T-helper 1 cell treated with Interleukin-12 subunit alpha and Interleukin-12 subunit beta and Interleukin-4 antibody, amounts not matched to agents 30 μg/mL and 1 μg/mL, for 36 hours (primary cell): ENCODE measurements at regions not wholly inside any gene's neighbourhood (a gene's known extent, or its start where the extent isn't known, plus 50 kb on each side); places are given as distances from the start of the nearest gene placed in this dataset.

Experiments
- H3K27ac Mint-ChIP-seq: one replicate; pipeline ENCODE4 v1.8.0; 2021; ENCODE audit warnings: mild to moderate bottlenecking, mixed read lengths
- H3K27me3 Mint-ChIP-seq: one replicate; pipeline ENCODE4 v1.8.0; 2021; ENCODE audit warnings: low read depth, mixed read lengths
- H3K36me3 Mint-ChIP-seq: one replicate; pipeline ENCODE4 v1.8.0; 2021; ENCODE audit warnings: low read depth, mixed read lengths
- H3K4me1 Mint-ChIP-seq: one replicate; pipeline ENCODE4 v1.8.0; 2021; ENCODE audit warnings: low read depth, mixed read lengths
- H3K4me3 Mint-ChIP-seq: one replicate; pipeline ENCODE4 v1.8.0; 2021; ENCODE audit warnings: mild to moderate bottlenecking, moderate library complexity, mixed read lengths
- H3K9me3 Mint-ChIP-seq: one replicate; pipeline ENCODE4 v1.8.0; 2021; ENCODE audit warnings: mixed read lengths

DNA sequence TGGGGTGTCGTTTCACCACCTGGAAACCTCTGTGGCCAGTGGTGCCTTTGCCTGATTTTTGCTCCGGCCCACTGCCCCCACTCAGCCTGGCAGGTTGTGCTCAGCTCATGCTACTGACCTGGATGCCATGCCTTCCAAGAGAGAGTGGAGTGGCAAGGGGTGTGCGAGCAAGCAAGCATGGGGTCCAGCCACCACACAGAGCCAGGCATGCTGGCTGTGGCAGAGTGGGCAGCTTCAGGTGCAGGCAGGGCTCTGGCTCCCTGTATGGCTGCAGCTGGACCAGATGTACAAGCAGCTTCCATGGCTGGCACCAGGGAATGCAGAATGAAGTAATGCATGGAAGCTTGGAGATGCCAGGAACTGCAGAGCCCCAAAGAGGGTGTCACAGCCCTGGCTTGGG, 620.5 kb upstream of the SETBP1 start:
- H3K9me3 Mint-ChIP-seq = peaks cover 4% of the 10 kb centered on the region
- no peaks in the 10 kb centered on the region for H3K4me1 Mint-ChIP-seq
- H3K4me3 Mint-ChIP-seq = no peak overlapping the region
- H3K27me3 Mint-ChIP-seq = no peaks in the 10 kb centered on the region
- no peak overlapping the region for H3K27ac Mint-ChIP-seq
- H3K36me3 Mint-ChIP-seq = no peaks in the 10 kb centered on the region

GRCh38 chr18:44061438-44061837, 619.2 kb upstream of the SETBP1 start:
- no peak overlapping the region for H3K4me3 Mint-ChIP-seq

DNA sequence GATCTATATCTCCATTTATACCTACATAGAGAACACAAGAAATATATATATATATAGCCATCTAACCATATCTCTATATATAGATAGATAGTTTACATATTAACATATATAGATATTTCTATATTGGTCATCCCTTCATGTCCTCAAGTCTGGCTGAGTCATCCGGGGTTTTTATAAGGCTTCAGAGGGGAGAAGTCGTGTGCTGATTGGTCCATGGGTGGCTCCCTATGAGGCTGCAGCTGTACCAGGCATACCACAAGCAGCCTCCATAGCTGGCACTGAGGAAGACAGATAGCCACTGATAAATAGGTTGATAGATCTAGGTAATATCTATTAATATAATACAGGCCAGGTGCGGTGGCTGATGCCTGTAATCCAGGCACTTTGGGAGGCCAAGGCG, 618.3 kb upstream of the SETBP1 start:
- H3K4me3 Mint-ChIP-seq = no peak overlapping the region
- no peaks in the 10 kb centered on the region for H3K36me3 Mint-ChIP-seq
- peaks cover 4% of the 10 kb centered on the region for H3K9me3 Mint-ChIP-seq
- H3K27ac Mint-ChIP-seq = no peak overlapping the region
- no peaks in the 10 kb centered on the region for H3K27me3 Mint-ChIP-seq
- no peaks in the 10 kb centered on the region for H3K4me1 Mint-ChIP-seq

More at GRCh38 chr18:44061438-44061837, 619.2 kb upstream of the SETBP1 start:
- Mint-ChIP-seq H3K4me1 (no peaks in the 10 kb centered on the region), H3K27me3 (no peaks in the 10 kb centered on the region), H3K36me3 (no peaks in the 10 kb centered on the region), H3K9me3 (peaks cover 4% of the 10 kb centered on the region), H3K27ac (no peak overlapping the region)

DNA sequence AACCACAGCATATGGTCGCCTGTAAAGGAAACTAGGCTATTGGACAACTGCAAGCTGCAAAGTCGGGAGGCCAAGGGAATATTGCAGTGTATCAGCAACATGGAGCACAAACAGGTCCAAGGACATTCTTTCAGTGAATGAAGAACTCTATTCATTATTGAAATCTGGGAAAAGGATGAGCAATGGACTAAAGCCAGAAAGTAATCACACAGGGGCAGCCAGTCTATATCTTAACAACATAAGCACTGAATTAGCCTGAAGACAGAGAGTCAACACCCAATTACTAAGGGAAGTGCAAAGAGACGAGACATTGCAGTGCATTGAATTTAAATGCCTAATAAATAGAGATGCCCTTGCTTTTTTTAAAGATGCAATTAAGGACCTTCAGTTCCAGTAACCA, 615.5 kb upstream of the SETBP1 start:
- Mint-ChIP-seq H3K27ac (no peak overlapping the region), H3K36me3 (no peaks in the 10 kb centered on the region), H3K9me3 (peaks cover 4% of the 10 kb centered on the region), H3K4me3 (no peak overlapping the region), H3K4me1 (no peaks in the 10 kb centered on the region), H3K27me3 (no peaks in the 10 kb centered on the region)

GRCh38 chr18:44066541-44066940, 614.1 kb upstream of the SETBP1 start:
- H3K27me3 Mint-ChIP-seq = no peaks in the 10 kb centered on the region
- H3K4me3 Mint-ChIP-seq = no peak overlapping the region
- no peak overlapping the region for H3K27ac Mint-ChIP-seq
- H3K36me3 Mint-ChIP-seq = no peaks in the 10 kb centered on the region
- no peaks in the 10 kb centered on the region for H3K4me1 Mint-ChIP-seq
- H3K9me3 Mint-ChIP-seq = peaks cover 4% of the 10 kb centered on the region

- Mint-ChIP-seq H3K9me3 (no peaks in the 10 kb centered on the region), H3K36me3 (no peaks in the 10 kb centered on the region)
These were observed 613.5 kb upstream of the SETBP1 start for GRCh38 chr18:44067186-44067585.

DNA sequence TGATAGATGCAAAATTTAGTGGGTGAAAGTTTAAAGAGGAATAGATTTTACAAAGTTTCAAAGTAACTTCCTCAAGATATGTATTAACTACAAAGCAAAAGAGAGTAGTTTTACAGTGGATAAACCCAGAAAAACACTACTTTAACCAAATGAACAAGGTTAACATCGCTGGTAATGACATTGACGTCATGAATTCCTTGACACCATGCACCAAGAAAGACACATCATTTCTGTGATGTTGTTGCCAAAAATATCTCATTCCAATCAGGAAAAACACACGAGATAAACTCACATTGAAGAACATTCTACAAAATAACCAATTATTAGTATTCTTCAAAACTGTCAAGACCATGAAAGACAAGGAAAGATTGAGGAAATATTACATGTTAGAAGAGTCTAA, 605.6 kb upstream of the SETBP1 start:
- H3K4me1 Mint-ChIP-seq = no peaks in the 10 kb centered on the region
- H3K4me3 Mint-ChIP-seq = no peak overlapping the region
- H3K27ac Mint-ChIP-seq = no peak overlapping the region
- H3K9me3 Mint-ChIP-seq = no peaks in the 10 kb centered on the region
- H3K27me3 Mint-ChIP-seq = no peaks in the 10 kb centered on the region
- H3K36me3 Mint-ChIP-seq = no peaks in the 10 kb centered on the region

More at GRCh38 chr18:44067186-44067585, 613.5 kb upstream of the SETBP1 start:
- H3K4me3 Mint-ChIP-seq = no peak overlapping the region
- H3K27ac Mint-ChIP-seq = no peak overlapping the region
- no peaks in the 10 kb centered on the region for H3K4me1 Mint-ChIP-seq
- H3K27me3 Mint-ChIP-seq = no peaks in the 10 kb centered on the region

GRCh38 chr18:44079606-44080005, 601.1 kb upstream of the SETBP1 start:
- H3K27ac Mint-ChIP-seq = no peak overlapping the region
- no peaks in the 10 kb centered on the region for H3K27me3 Mint-ChIP-seq
- no peaks in the 10 kb centered on the region for H3K4me1 Mint-ChIP-seq
- no peaks in the 10 kb centered on the region for H3K36me3 Mint-ChIP-seq
- peaks cover 3% of the 10 kb centered on the region for H3K9me3 Mint-ChIP-seq
- no peak overlapping the region for H3K4me3 Mint-ChIP-seq

DNA sequence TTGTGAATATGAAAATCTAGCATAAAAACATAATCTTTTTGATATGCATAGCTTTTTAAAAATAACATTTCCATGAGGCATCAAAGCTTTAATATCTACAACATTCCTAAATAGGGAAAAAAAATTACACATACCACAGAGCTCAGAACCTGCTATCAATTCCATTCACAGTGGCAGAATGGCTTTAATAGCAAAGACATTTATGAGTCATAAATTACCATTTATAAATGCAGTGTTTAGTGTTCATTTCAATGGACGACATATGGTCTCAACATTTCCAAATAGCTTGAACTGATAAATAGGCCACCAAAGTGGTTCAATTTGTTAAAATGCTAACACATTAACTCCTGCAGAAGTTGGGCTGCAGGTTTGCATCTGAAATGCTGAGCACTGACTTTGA, 600.6 kb upstream of the SETBP1 start:
- Mint-ChIP-seq H3K4me1 (no peaks in the 10 kb centered on the region), H3K9me3 (peaks cover 3% of the 10 kb centered on the region), H3K27me3 (no peaks in the 10 kb centered on the region), H3K36me3 (no peaks in the 10 kb centered on the region), H3K4me3 (no peak overlapping the region), H3K27ac (no peak overlapping the region)

DNA sequence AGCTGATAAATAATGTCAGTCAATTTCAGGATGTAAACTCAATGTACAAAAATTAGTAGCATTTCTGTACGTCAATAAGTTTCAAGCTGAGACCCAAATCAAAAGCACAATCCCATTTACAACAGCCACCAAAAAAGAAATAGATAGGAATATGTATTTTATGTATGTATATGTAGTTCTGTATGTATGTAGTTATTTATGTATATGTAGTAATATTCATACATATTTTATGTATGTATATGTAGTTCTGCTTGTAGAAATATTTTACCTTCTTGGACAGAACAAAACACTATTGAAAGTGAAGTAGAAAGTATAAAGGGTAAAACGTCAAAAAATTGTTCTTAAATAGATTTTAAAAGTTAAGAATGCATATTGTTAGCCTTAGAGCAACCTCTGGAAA, 591.0 kb upstream of the SETBP1 start:
- H3K4me1 Mint-ChIP-seq = no peaks in the 10 kb centered on the region
- no peaks in the 10 kb centered on the region for H3K36me3 Mint-ChIP-seq
- no peak overlapping the region for H3K27ac Mint-ChIP-seq
- H3K9me3 Mint-ChIP-seq = no peaks in the 10 kb centered on the region
- no peaks in the 10 kb centered on the region for H3K27me3 Mint-ChIP-seq
- H3K4me3 Mint-ChIP-seq = no peak overlapping the region

DNA sequence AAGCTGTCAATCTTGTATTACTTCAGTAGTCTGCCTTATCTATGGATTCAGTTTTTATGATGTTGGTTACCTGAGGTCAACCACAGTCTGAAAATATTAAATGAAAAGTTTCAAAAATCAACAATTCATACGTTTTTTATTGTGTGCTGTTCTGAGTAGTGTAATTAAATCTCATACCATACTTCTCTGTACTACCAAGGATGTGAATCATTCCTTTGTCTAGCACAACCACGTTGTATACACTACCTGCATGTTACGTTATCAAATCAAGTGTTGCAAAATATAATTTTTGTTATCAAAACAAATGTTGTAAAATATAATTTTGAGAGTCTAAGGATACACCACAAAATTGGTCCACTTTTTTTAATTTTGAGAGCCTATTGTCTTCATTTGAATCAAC, 590.2 kb upstream of the SETBP1 start:
- no peak overlapping the region for H3K27ac Mint-ChIP-seq
- H3K4me3 Mint-ChIP-seq = no peak overlapping the region
- H3K9me3 Mint-ChIP-seq = peaks cover 3% of the 10 kb centered on the region
- no peaks in the 10 kb centered on the region for H3K36me3 Mint-ChIP-seq
- no peaks in the 10 kb centered on the region for H3K4me1 Mint-ChIP-seq
- no peaks in the 10 kb centered on the region for H3K27me3 Mint-ChIP-seq

GRCh38 chr18:44093253-44093652, 587.4 kb upstream of the SETBP1 start:
- Mint-ChIP-seq H3K27me3 (no peaks in the 10 kb centered on the region), H3K4me1 (no peaks in the 10 kb centered on the region), H3K9me3 (peaks cover 13% of the 10 kb centered on the region), H3K27ac (no peak overlapping the region), H3K36me3 (no peaks in the 10 kb centered on the region), H3K4me3 (no peak overlapping the region)

GRCh38 chr18:44096016-44096415, 584.7 kb upstream of the SETBP1 start:
- Mint-ChIP-seq H3K4me3 (no peak overlapping the region), H3K36me3 (no peaks in the 10 kb centered on the region), H3K27ac (no peak overlapping the region), H3K4me1 (no peaks in the 10 kb centered on the region), H3K27me3 (no peaks in the 10 kb centered on the region), H3K9me3 (peaks cover 17% of the 10 kb centered on the region)

GRCh38 chr18:44098551-44099098, 582.1 kb upstream of the SETBP1 start:
- no peaks in the 10 kb centered on the region for H3K4me1 Mint-ChIP-seq
- H3K27ac Mint-ChIP-seq = no peak overlapping the region
- H3K36me3 Mint-ChIP-seq = no peaks in the 10 kb centered on the region
- no peaks in the 10 kb centered on the region for H3K27me3 Mint-ChIP-seq
- peaks cover 17% of the 10 kb centered on the region for H3K9me3 Mint-ChIP-seq
- H3K4me3 Mint-ChIP-seq = no peak overlapping the region

DNA sequence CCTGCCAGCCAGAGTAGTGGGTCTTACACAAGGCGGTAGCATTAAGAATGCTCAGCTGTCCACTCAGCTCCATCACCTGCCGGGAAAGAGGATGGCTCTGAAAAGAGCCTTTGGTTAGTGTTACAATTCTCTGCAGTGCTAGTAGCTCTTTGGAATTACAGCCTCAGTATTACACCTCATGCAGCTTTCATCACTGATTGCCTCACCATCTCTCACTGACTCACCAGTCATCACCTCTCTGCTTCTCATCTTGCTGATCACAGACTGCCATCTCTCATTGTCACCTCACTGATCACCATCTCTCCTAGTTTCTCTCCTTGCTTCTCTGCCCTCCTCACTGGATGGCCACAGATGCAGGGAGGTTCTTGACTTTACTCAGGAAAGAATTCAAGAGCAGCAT, 573.5 kb upstream of the SETBP1 start:
- Mint-ChIP-seq H3K27ac (no peak overlapping the region), H3K4me3 (no peak overlapping the region), H3K4me1 (no peaks in the 10 kb centered on the region), H3K36me3 (no peaks in the 10 kb centered on the region), H3K27me3 (no peaks in the 10 kb centered on the region), H3K9me3 (peaks cover 7% of the 10 kb centered on the region)

DNA sequence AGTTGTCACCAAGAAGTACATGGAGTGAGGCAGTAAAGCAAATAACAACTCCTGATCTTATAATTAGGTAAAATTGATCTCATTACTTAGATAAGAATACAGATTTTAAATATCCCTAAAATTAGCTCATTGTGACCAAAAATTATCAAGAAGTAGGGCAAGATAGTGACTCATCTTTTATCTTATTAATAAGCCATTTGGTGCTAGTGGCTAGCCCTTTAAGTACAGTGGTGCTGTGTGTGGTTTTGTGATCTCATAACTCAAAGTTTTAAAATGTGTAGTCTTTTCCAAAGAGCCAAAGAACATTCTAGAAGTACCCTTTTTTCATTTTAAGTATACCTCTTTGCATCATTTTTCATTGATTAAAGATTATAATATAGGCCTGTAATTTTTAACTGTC, 569.4 kb upstream of the SETBP1 start:
- Mint-ChIP-seq H3K27ac (no peak overlapping the region), H3K36me3 (no peaks in the 10 kb centered on the region), H3K27me3 (no peaks in the 10 kb centered on the region), H3K4me1 (no peaks in the 10 kb centered on the region), H3K4me3 (no peak overlapping the region), H3K9me3 (peaks cover 2% of the 10 kb centered on the region)
